HepG2 (cell line): ENCODE measurements at regions not wholly inside any gene's neighbourhood (a gene's known extent, or its start where the extent isn't known, plus 50 kb on each side); places are given as distances from the start of the nearest gene placed in this dataset.

Source experiments
- BORCS8-MEF2B ChIP-seq: sonication (generic); formaldehyde crosslinking; IDR thresholded peaks from 2 replicates; pipeline ENCODE4 v1.8.0; 2022; ENCODE audit warnings: mild to moderate bottlenecking, missing genetic modification reagents
- CC2D1A ChIP-seq: sonication (generic); formaldehyde crosslinking; IDR thresholded peaks from 2 replicates; pipeline ENCODE4 v1.8.1; 2023; ENCODE audit warnings: mild to moderate bottlenecking, missing genetic modification reagents
- LCORL ChIP-seq, 2 experiments: fragments of 450-650 bp in 1 of 2; sonication (generic) in 1 of 2; formaldehyde crosslinking in 1 of 2; IDR thresholded peaks; 2 replicates each; pipeline versions ENCODE4 v1.5.0 to v1.6.1; 2017 to 2020; ENCODE audit warnings: antibody characterized with exemption in 1 of 2, missing genetic modification reagents in 1 of 2
- PAF1 ChIP-seq: IDR thresholded peaks from 2 replicates; pipeline ENCODE4 v1.6.1; 2016; ENCODE audit warnings: missing genetic modification reagents, missing compliant biosample characterization
- SMAD1 ChIP-seq: sonication (generic); formaldehyde crosslinking; IDR thresholded peaks from 2 replicates; pipeline ENCODE4 v1.4.0; 2020; ENCODE audit warnings: missing genetic modification reagents, low read depth, mild to moderate bottlenecking, borderline replicate concordance
- SMARCC2 ChIP-seq: fragments of 450-650 bp; IDR thresholded peaks from 2 replicates; pipeline ENCODE4 v1.6.1; 2017; ENCODE audit warnings: antibody characterized with exemption, mild to moderate bottlenecking
- TRIM24 ChIP-seq: sonication (generic); formaldehyde crosslinking; IDR thresholded peaks from 2 replicates; pipeline ENCODE4 v1.8.0; 2022; ENCODE audit warnings: mild to moderate bottlenecking, missing genetic modification reagents
- ZNF296 ChIP-seq: sonication (generic); formaldehyde crosslinking; conservative IDR thresholded peaks from 2 replicates; pipeline ENCODE4 v1.5.0; 2020; ENCODE audit warnings: mild to moderate bottlenecking, missing genetic modification reagents
- ZNF331 ChIP-seq: sonication (generic); formaldehyde crosslinking; IDR thresholded peaks from 2 replicates; pipeline ENCODE4 v1.4.0; 2020; ENCODE audit warnings: missing genetic modification reagents
- ZNF382 ChIP-seq: sonication (generic); formaldehyde crosslinking; IDR thresholded peaks from 2 replicates; pipeline ENCODE4 v1.5.0; 2020; ENCODE audit warnings: missing genetic modification reagents, mild to moderate bottlenecking, borderline replicate concordance
- ZNF546 ChIP-seq: sonication (generic); formaldehyde crosslinking; conservative IDR thresholded peaks from 2 replicates; pipeline ENCODE4 v1.8.1; 2023; ENCODE audit warnings: mild to moderate bottlenecking, missing genetic modification reagents
- TF ChIP-seq, protein P1 (sequence below): sonication (generic); formaldehyde crosslinking; IDR thresholded peaks from 2 replicates; pipeline ENCODE4 v1.4.0; 2020; ENCODE audit warnings: missing genetic modification reagents
- TF ChIP-seq, protein P2 (sequence below): sonication (generic); formaldehyde crosslinking; IDR thresholded peaks from 2 replicates; pipeline ENCODE4 v1.9.0; 2021; ENCODE audit warnings: missing genetic modification reagents, mild to moderate bottlenecking, borderline replicate concordance
- TF ChIP-seq, protein P3 (sequence below): sonication (generic); formaldehyde crosslinking; IDR thresholded peaks from 2 replicates; pipeline ENCODE4 v1.8.1; 2023; ENCODE audit warnings: mild to moderate bottlenecking, inconsistent platforms, moderate library complexity, missing genetic modification reagents, borderline replicate concordance
- TF ChIP-seq, protein P4 (sequence below): IDR thresholded peaks from 2 replicates; pipeline ENCODE4 v1.6.1; 2012; ENCODE audit warnings: inconsistent platforms
- TF ChIP-seq, protein P5 (sequence below): sonication (generic); formaldehyde crosslinking; IDR thresholded peaks from 2 replicates; pipeline ENCODE4 v1.4.0; 2020; ENCODE audit warnings: mild to moderate bottlenecking, missing genetic modification reagents

DNA sequence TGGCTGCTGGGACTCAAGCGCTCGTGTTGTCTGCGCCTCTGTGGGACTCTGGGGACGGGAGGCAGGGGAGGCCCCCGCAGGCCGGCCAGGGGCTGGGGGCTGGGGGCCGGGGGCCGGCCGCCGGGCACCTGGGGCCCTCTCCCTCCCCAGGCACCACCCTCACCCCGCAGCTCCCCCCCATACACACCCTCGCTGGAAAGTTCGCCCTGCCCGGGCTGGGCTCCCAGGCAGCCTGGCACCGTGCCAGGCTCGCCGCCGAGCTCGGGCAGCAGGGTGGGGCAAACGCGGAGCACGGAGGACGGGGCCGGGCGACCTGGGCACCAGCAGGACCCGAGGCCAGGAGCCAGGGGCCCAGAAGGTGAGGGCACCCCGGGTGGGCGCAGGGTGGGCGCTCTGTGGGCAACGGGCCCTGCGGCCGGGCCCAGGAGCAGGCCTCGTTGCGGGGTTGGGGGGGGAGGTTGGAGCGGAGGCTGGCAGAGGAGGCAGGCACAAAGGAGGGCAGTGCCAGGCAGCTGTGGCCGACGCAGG lies 76.7 kb upstream of the WNT7B start (continued):
- TF ChIP-seq, protein P1, sequence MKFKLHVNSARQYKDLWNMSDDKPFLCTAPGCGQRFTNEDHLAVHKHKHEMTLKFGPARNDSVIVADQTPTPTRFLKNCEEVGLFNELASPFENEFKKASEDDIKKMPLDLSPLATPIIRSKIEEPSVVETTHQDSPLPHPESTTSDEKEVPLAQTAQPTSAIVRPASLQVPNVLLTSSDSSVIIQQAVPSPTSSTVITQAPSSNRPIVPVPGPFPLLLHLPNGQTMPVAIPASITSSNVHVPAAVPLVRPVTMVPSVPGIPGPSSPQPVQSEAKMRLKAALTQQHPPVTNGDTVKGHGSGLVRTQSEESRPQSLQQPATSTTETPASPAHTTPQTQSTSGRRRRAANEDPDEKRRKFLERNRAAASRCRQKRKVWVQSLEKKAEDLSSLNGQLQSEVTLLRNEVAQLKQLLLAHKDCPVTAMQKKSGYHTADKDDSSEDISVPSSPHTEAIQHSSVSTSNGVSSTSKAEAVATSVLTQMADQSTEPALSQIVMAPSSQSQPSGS (CRISPR knock-in tag): no peak
- TF ChIP-seq CC2D1A (CRISPR knock-in tag) (no peak), TRIM24 (CRISPR knock-in tag) (no peak), ZNF382 (CRISPR knock-in tag) (no peak), PAF1 (CRISPR knock-in tag) (no peak), SMAD1 (CRISPR knock-in tag) (no peak), SMARCC2 (no peak), ZNF546 (CRISPR knock-in tag) (no peak), ZNF296 (CRISPR knock-in tag) (no peak), ZNF331 (CRISPR knock-in tag) (no peak), BORCS8-MEF2B (CRISPR knock-in tag) (no peak), LCORL (IDR thresholded peaks at IDR 0.05) (peak; percentile 79), LCORL (CRISPR knock-in tag; IDR thresholded peaks at IDR 0.05) (no peak)
- TF ChIP-seq, protein P2, sequence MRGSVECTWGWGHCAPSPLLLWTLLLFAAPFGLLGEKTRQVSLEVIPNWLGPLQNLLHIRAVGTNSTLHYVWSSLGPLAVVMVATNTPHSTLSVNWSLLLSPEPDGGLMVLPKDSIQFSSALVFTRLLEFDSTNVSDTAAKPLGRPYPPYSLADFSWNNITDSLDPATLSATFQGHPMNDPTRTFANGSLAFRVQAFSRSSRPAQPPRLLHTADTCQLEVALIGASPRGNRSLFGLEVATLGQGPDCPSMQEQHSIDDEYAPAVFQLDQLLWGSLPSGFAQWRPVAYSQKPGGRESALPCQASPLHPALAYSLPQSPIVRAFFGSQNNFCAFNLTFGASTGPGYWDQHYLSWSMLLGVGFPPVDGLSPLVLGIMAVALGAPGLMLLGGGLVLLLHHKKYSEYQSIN (CRISPR knock-in tag): no peak
- TF ChIP-seq, protein P3, sequence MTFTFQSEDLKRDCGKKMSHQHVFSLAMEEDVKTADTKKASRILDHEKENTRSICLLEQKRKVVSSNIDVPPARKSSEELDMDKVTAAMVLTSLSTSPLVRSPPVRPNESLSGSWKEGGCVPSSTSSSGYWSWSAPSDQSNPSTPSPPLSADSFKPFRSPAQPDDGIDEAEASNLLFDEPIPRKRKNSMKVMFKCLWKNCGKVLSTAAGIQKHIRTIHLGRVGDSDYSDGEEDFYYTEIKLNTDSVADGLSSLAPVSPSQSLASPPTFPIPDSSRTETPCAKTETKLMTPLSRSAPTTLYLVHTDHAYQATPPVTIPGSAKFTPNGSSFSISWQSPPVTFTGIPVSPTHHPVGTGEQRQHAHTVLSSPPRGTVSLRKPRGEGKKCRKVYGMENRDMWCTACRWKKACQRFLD: no peak
- TF ChIP-seq, protein P4, sequence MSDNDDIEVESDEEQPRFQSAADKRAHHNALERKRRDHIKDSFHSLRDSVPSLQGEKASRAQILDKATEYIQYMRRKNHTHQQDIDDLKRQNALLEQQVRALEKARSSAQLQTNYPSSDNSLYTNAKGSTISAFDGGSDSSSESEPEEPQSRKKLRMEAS: no peak
- TF ChIP-seq, protein P5, sequence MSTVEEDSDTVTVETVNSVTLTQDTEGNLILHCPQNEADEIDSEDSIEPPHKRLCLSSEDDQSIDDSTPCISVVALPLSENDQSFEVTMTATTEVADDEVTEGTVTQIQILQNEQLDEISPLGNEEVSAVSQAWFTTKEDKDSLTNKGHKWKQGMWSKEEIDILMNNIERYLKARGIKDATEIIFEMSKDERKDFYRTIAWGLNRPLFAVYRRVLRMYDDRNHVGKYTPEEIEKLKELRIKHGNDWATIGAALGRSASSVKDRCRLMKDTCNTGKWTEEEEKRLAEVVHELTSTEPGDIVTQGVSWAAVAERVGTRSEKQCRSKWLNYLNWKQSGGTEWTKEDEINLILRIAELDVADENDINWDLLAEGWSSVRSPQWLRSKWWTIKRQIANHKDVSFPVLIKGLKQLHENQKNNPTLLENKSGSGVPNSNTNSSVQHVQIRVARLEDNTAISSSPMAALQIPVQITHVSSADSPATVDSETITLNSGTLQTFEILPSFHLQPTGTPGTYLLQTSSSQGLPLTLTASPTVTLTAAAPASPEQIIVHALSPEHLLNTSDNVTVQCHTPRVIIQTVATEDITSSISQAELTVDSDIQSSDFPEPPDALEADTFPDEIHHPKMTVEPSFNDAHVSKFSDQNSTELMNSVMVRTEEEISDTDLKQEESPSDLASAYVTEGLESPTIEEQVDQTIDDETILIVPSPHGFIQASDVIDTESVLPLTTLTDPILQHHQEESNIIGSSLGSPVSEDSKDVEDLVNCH: no peak
